ENCODE measurements at regions not wholly inside any gene's neighbourhood (a gene's known extent, or its start where the extent isn't known, plus 50 kb on each side); places are given as distances from the start of the nearest gene placed in this dataset.

DNA sequence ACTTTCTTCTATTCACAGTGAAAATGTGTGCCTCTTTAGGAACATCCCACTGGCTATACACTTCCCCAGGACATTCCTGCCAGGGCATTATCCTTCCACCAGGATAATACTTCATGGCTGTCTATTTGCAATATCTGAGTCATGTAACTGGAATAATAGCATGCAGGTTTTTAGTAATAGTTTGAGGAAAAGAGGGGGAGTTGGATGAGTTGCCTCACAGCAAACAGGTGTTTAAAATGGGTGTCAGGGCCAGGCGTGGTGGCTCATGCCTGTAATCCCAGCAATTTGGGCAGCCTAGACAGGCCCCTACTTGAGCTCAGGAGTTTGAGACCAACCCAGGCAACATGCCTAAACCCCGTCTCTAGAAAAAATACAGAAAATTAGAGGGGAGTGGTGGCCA lies 585.9 kb downstream of the DIPK2A start:
- no peak for DNase-seq (ENCODE audit: low read depth)
- no peak overlapping the region for H3K4me3 ChIP-seq (ENCODE audit: control insufficient read depth, low read depth, low read length)
- TF ChIP-seq, protein P1, sequence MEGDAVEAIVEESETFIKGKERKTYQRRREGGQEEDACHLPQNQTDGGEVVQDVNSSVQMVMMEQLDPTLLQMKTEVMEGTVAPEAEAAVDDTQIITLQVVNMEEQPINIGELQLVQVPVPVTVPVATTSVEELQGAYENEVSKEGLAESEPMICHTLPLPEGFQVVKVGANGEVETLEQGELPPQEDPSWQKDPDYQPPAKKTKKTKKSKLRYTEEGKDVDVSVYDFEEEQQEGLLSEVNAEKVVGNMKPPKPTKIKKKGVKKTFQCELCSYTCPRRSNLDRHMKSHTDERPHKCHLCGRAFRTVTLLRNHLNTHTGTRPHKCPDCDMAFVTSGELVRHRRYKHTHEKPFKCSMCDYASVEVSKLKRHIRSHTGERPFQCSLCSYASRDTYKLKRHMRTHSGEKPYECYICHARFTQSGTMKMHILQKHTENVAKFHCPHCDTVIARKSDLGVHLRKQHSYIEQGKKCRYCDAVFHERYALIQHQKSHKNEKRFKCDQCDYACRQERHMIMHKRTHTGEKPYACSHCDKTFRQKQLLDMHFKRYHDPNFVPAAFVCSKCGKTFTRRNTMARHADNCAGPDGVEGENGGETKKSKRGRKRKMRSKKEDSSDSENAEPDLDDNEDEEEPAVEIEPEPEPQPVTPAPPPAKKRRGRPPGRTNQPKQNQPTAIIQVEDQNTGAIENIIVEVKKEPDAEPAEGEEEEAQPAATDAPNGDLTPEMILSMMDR (conservative IDR thresholded peaks at IDR 0.05; ENCODE audit: control insufficient read depth, insufficient read depth, low read depth, low read length) = no peak

DNA sequence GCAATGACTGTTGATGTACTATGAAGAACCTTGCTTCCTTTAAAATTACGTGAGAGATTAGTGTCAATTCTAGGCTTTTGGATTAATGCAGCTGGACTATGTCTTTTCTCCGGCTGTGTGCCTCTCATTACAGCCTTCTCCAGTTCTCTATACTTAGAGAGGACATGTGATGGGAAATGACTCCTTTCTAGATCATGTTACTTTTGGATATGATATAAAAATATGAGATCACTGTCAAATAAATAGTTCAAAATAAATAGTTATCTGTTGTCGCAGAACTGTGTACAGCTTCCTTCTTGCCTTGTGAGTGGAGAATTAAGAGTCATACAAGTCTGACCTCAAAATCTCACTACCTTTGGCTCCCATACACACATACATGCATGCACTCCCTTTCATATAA lies 592.4 kb downstream of the DIPK2A start:
- no peak overlapping the region for H3K4me3 ChIP-seq (ENCODE audit: control insufficient read depth, low read depth, low read length)
- TF ChIP-seq, protein P1 (conservative IDR thresholded peaks at IDR 0.05; ENCODE audit: control insufficient read depth, insufficient read depth, low read depth, low read length) = no peak
- no peak for DNase-seq (ENCODE audit: low read depth)

DNA sequence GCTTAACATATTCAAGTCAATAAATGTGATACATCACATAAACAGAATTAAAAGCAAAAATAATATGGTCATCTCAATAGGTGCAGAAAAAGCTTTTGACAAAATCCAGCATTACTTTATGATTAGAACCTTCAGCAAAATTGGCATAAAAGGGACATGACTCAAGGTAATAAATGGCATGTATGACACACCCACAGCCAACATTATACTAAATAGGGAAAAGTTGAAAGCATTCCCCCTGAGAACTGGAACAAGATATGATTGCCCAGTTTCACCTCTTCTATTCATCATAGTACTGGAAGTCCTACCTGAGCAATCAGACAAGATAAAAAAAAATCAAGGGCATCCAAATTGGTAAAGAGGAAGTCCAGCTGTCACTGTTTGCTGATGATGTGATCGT lies 594.7 kb downstream of the DIPK2A start:
- no peak overlapping the region for H3K4me3 ChIP-seq (ENCODE audit: control insufficient read depth, low read depth, low read length)
- TF ChIP-seq, protein P1 (conservative IDR thresholded peaks at IDR 0.05; ENCODE audit: control insufficient read depth, insufficient read depth, low read depth, low read length) = no peak
- DNase-seq (ENCODE audit: low read depth) = no peak

DNA sequence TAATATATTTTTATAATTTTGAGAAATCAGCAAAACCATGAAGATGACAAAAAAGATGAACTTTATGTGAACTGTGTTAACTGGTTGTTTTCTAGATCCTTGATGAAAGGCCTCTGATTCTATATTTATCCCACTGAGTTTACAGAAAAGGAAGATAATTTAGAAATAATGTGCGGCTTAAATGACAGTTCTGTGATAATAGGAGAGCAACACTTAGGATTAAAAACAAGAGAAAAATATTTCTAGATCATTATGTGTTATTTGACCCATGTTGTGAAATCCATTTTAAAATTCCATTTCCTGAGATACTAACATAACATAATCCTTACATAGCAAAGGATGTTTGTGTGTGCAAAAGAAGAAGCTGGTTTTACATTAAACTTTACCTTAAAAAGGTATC lies 598.0 kb downstream of the DIPK2A start:
- TF ChIP-seq, protein P1 (conservative IDR thresholded peaks at IDR 0.05; ENCODE audit: control insufficient read depth, insufficient read depth, low read depth, low read length) = no peak
- no peak overlapping the region for H3K4me3 ChIP-seq (ENCODE audit: control insufficient read depth, low read depth, low read length)
- no peak for DNase-seq (ENCODE audit: low read depth)

DNA sequence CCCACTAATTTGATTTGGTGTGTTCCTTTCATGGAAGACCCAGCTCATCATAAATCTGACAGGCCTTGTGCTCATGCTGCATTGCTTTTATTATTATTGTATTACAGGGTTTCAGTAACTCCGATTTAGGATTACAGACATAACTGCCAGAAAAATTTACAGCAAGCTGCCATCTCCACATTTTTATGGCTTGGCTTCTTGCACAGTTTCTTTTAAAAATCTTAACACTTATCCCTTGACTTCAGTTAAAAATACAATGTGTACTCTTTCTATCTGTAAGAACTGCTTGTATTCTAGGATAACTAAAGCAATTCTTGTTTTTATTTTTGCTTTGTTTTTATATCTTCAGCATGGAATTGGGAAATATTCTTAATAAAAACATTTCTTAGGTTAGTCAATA lies 612.2 kb downstream of the DIPK2A start:
- TF ChIP-seq, protein P1 (conservative IDR thresholded peaks at IDR 0.05; ENCODE audit: control insufficient read depth, insufficient read depth, low read depth, low read length) = no peak
- no peak overlapping the region for H3K4me3 ChIP-seq (ENCODE audit: control insufficient read depth, low read depth, low read length)
- DNase-seq (ENCODE audit: low read depth) = no peak

DNA sequence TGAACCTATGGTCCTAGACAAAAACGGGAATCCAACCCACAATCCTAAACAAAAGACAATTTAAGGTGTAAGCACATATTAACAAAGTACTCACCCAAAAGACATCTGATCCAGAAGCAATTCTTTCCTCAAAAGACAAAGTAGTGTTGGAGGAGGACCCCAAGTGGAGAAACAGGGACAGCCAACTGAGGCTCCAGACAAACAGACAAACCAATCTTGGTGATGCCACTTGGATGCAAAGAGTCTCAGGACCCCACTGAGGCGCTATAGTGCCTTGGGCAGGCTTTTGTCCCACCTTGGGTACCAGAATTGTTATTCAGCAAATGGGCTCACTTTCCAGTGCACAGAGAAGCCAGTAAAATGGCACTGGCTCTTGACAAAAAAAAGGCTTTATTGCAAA lies 613.8 kb downstream of the DIPK2A start:
- TF ChIP-seq, protein P1 (conservative IDR thresholded peaks at IDR 0.05; ENCODE audit: control insufficient read depth, insufficient read depth, low read depth, low read length) = no peak
- DNase-seq (ENCODE audit: low read depth) = no peak
- no peak overlapping the region for H3K4me3 ChIP-seq (ENCODE audit: control insufficient read depth, low read depth, low read length)

DNA sequence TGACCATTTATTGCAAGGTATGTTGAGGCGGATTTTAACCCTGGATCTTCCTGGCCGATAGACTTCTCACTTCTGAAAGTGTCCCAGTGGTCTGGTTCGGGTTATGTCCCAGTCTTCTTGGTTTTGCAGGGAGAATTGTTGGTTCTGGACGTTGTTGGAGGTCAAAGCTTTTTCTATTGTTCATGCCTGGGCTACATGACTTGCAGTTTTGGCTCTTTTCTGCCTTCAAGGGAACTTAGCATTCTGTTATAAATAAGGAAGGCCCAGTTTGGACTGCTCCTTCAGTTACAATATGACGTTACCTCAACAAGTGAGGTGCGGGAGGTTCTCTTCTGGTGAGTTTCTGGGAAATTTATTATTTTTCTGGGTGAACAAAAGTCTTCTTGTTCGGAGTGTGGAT lies 614.3 kb downstream of the DIPK2A start:
- H3K4me3 ChIP-seq (ENCODE audit: control insufficient read depth, low read depth, low read length) = no peak overlapping the region
- TF ChIP-seq, protein P1 (conservative IDR thresholded peaks at IDR 0.05; ENCODE audit: control insufficient read depth, insufficient read depth, low read depth, low read length) = no peak

More for the DNA sequence above, 614.3 kb downstream of the DIPK2A start:
- no peak for DNase-seq (ENCODE audit: low read depth)
